Astrocyte (in vitro differentiated cells and primary cell): ENCODE measurements at regions not wholly inside any gene's neighbourhood (a gene's known extent, or its start where the extent isn't known, plus 50 kb on each side); places are given as distances from the start of the nearest gene placed in this dataset.

ENCODE experiments used
- EZH2 ChIP-seq: IDR thresholded peaks from 2 replicates; pipeline ENCODE4 v1.6.1; 2012; ENCODE audit warnings: mild to moderate bottlenecking, low read length, inconsistent platforms; ENCODE audit not compliant: insufficient read depth
- TF ChIP-seq, protein P1 (sequence below): IDR thresholded peaks from 2 replicates; pipeline ENCODE4 v1.5.1; 2011; ENCODE audit warnings: low read depth, mild to moderate bottlenecking, inconsistent platforms, low read length, moderate library complexity; ENCODE audit not compliant: insufficient read depth

DNA sequence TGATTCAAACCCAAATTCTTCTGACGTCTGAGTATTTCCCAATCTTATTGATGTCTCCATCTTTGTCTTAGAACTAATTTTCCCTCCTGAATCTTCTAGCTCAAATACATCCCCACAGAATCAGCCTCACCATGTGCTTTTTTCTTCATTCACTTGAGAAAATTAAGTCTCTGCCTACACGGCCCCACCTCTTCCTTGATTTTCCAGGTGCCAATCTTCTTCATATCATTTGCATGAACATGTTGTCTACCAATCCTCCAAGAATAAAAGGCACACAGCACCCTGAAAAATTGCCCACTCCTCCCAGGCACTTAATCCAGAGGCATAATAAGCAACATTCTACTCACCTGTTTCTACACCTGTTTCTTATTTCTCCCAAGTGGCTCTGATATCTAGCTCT is 408.1 kb upstream of the NBEA start:
- TF ChIP-seq, protein P1, sequence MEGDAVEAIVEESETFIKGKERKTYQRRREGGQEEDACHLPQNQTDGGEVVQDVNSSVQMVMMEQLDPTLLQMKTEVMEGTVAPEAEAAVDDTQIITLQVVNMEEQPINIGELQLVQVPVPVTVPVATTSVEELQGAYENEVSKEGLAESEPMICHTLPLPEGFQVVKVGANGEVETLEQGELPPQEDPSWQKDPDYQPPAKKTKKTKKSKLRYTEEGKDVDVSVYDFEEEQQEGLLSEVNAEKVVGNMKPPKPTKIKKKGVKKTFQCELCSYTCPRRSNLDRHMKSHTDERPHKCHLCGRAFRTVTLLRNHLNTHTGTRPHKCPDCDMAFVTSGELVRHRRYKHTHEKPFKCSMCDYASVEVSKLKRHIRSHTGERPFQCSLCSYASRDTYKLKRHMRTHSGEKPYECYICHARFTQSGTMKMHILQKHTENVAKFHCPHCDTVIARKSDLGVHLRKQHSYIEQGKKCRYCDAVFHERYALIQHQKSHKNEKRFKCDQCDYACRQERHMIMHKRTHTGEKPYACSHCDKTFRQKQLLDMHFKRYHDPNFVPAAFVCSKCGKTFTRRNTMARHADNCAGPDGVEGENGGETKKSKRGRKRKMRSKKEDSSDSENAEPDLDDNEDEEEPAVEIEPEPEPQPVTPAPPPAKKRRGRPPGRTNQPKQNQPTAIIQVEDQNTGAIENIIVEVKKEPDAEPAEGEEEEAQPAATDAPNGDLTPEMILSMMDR: no peak
- TF ChIP-seq EZH2: no peak
